HG03520 (cell line): ENCODE measurements at regions not wholly inside any gene's neighbourhood (a gene's known extent, or its start where the extent isn't known, plus 50 kb on each side); places are given as distances from the start of the nearest gene placed in this dataset.
"Not testable (repeated sequence)": the region's sequence is repeated elsewhere in the genome, so short reads cannot be mapped to it uniquely, and the experiment has no call there.

Source experiments
- ATAC-seq: cut with Tn5 transposase; IDR thresholded peaks from one replicate; pipeline ENCODE4 v1.9.1; 2021; ENCODE audit warnings: mild to moderate bottlenecking, moderate library complexity; ENCODE audit not compliant: unreplicated experiment

GRCh38 chr18:30469091-30469490 lies 573.5 kb downstream of the DSC3 start:
- ATAC-seq, result no peak

- no peak for ATAC-seq
Measured at GRCh38 chr18:30465096-30465495, 577.4 kb downstream of the DSC3 start.

DNA sequence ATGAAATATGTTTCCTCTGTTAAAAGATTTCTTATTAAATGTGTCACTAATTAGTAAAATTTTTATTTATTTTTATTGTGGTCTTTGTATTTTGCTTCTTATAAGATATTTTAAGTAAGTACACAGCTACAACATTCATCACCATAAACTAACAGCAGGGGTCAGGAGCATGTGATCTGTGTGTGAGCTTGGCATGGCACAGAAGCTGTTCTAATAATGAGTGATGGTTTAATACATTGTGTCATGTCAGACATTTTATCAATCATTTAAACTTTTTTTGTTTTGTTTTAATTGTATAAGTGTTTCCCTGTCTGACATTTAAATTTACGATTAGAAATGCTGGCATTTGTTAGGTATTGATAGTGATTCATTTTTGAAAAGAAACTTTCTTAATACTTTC lies 585.4 kb downstream of the DSC3 start:
- no peak for ATAC-seq

DNA sequence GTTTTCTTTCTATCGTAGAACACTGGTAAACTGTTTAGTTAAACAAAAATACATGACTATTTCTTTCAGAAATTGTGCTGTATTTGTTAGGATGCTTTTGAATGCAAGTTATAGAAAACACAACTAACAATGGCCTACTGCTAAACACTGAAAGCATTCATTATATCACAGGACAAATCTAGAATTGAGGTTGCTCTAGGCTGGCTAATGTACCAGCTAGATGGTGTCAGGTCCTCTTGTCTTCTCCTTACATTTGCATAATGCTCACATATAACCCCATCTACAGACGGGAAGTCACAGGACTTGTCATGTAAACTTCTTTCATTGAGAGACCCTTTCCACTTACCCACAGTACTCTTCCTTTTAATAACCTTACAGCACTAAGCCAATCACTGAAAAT lies 586.8 kb downstream of the DSC3 start:
- ATAC-seq, result no peak

- ATAC-seq, result no peak
Measured at GRCh38 chr18:30454920-30455319, 587.6 kb downstream of the DSC3 start.

- no peak for ATAC-seq
Measured at GRCh38 chr18:30451981-30452380, 590.6 kb downstream of the DSC3 start.

- no peak for ATAC-seq
Measured at GRCh38 chr18:30450927-30451326, 591.6 kb downstream of the DSC3 start.

GRCh38 chr18:30446605-30447004 lies 595.9 kb downstream of the DSC3 start:
- ATAC-seq, result no peak

GRCh38 chr18:30444544-30444943 lies 598.0 kb downstream of the DSC3 start:
- no peak for ATAC-seq

DNA sequence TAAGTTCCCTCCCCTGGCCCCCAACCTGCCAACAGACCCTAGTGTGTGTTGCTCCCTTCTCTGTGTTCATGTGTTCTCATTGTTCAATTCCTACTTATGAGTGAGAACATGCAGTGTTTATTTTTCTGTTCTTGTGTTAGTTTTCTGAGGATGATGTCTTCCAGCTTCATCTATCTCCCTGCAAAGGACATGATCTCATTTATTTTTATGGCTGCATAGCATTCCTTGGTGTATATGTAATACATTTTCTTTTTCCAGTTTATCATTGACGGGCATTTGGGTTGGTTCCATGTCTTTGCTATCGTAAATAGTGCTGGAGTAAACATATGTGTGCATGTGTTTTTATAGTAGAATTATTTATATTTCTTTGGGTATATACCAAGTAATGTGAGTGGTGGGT lies 602.2 kb downstream of the DSC3 start:
- no peak for ATAC-seq

DNA sequence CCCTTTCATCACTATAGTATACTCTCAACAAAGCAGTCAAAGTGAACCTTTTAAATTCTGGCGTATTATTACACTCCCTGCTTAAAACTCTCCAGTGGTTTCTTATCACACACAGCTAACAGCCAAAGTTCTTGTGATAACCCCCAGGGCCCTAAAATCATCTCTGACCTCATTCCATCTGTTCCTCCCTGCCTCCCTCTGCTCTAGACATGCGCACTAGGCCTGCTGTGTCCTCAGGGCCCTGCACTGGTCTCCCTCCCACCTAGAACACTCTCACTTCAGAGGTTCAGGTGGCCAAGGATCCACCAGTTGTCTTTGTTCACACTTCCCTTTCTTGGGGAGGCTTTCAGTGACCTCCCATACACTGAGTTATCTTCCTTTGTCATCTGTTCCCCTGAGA lies 603.4 kb downstream of the DSC3 start:
- no peak for ATAC-seq

- no peak for ATAC-seq
Measured at GRCh38 chr18:30432349-30432748, 610.2 kb downstream of the DSC3 start.

DNA sequence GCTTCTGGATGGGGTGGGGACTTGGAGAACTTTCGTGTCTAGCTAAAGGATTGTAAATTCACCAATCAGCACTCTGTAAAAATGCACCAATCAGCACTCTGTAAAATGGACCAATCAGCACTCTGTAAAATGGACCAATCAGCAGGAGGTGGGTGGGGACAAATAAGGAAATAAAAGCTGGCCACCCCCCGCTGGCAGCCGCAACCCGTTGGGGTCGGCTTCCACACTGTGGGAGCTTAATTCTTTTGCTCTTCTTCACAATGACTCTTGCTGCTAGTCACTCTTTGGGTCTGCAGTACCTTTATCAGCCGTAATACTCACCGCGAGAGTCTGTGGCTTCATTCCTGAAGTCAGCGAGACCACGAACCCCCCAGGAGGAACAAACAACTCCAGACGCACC lies 623.1 kb downstream of the DSC3 start:
- ATAC-seq, result not testable (repeated sequence)

DNA sequence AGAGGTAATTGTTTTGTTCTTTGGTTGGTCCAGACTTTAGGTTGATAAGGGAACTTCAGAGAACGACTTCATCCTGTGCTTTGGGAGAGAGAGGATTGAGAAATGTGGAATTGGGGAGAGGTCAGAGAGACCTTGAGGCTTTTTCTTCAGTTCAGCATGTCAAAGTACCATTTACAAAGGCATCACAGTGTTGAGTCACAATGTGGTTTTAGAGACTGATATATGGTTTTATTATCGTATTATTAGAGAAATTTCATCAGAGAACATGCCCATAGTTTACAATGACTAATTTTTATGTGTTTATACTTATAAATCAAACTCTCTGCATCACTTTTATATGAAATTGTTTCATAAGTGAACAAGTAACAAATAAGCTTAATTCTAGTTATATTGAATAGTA lies 626.6 kb downstream of the DSC3 start:
- no peak for ATAC-seq

DNA sequence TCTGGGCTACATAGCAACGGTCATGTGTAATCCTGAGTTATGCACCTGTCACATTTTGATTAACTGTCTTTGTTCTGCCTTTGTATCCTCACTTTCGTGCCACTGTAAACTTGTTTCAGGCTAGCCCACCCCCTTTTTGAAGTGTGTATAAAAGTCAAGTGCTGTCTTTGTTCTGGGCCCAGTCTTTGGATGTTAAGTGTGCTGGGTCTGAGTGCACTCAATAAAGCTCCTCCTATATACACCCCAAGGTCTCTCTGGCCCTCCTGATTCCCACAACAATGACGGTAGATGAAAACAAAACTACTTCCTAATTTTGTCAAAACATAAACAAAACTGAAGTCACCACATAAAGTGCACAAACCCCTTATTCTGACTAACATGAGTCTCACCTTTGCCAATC lies 633.4 kb downstream of the DSC3 start:
- ATAC-seq, result no peak

DNA sequence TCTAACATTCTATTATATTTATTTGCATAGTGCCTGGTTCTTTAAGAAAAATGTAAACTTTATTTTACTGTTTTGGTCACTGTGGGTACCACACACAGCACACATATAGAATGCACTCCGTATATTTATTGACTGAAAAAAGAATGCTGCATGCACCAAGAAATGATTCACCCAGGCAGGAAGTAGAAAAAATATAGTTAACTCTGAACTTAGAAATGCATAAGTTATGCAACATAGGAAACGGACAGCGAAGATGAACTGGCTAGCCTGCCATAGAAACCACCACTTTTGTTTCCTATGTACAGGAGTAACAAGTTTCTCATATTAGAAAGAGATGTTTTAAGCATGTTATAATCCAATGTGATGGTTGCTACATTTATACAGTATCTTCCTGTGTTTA lies 635.8 kb downstream of the DSC3 start:
- no peak for ATAC-seq

DNA sequence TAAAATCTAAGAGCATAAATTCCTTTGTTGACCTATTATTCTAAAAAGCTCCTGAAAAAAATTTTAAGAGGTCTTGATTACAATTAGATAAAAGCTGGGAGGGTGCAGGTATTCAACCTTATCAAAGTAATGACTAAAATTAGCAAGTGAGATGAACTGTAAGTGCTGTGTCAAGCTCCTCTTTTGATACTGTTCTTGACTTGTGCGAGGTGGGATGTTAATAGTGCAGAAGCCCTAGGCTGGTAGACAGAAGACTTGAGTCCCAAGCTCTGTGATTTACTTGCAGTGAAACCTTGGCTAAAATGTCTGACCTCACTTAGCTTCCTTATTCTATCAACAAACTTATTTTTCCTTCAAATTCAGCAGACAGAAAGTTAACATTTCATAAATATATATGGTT lies 637.5 kb downstream of the DSC3 start:
- ATAC-seq, result no peak

- no peak for ATAC-seq
Measured at GRCh38 chr18:30404422-30404821, 638.1 kb downstream of the DSC3 start.

DNA sequence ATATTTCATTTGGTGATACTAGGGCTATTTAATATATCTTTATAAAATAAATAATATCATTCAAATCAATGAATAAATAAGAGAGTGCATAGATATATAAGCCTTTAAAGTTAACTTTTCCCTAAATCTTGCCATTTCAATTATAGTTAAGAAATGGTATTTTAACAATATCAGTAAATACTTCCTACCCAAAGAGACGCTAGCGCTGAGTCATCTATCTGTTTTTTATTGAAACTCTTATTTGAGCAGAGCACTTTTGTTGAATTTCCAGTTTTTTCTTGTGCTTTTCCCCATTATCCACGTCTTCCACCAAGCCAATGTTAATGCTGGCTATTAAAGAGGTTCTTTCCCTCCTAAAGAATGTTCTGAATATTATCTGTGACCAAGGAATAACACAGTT lies 639.3 kb downstream of the DSC3 start:
- ATAC-seq, result no peak

DNA sequence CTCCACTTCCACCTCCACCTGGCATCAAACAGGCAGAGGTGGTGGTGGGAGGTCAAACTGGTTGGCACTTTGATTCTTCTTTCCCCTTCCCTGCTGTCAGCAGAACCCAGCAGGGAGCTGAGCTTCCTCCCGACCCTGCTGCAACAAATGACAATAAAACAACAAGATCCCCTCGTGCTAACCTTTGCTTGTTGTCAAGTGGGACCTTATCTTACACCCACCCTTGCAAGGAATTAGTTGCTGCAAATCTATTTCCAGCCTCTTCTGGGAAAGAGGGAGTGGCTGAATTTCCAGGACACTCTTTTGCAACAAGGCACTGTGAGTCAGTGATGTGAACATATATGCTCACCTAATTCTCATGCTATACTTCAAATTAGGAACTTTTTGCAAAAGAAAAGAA lies 655.1 kb downstream of the DSC3 start:
- ATAC-seq, result no peak

DNA sequence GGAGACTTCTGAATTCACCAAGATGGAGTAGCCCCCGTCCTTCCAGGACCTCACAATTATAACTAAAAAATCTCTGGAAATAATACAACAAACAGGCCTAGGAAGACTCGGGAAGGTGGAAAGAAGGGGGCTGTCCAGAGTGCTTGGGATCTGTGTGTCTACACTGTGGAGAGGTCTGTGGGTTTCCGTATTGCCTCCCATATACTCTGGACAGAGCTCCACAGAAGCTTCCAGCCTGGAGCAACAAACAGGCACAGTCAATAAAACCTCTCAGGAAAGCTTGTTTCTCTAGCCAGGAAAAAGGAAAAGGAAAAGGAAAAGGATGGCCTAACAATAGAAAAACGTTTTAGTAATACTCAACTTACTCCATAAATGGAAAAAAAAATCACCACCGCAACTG lies 655.9 kb downstream of the DSC3 start:
- no peak for ATAC-seq

- no peak for ATAC-seq
Measured at GRCh38 chr18:30385684-30386083, 656.9 kb downstream of the DSC3 start.

DNA sequence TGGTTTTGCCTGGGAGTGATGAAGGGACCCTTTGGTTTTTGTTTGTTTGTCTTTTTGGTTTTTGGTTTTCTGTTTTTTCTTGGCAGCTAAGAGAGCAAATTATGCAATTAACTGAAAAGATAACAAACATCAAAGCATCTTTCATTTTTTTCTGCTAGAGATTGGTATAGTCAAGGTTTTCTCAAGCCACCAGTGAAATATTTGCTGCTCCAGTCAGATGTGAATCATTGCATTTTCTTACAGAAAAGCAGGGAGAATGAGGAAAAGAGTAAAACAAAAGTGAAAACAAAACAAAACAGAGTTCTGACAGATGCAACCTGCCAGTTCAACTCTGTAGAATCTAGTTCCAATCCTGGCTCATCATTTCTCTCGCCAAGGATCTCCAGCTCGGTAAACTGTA lies 660.7 kb downstream of the DSC3 start:
- no peak for ATAC-seq

GRCh38 chr18:30378097-30378496 lies 664.4 kb downstream of the DSC3 start:
- ATAC-seq, result no peak
